ENCODE measurements at regions not wholly inside any gene's neighbourhood (a gene's known extent, or its start where the extent isn't known, plus 50 kb on each side); places are given as distances from the start of the nearest gene placed in this dataset.

DNA sequence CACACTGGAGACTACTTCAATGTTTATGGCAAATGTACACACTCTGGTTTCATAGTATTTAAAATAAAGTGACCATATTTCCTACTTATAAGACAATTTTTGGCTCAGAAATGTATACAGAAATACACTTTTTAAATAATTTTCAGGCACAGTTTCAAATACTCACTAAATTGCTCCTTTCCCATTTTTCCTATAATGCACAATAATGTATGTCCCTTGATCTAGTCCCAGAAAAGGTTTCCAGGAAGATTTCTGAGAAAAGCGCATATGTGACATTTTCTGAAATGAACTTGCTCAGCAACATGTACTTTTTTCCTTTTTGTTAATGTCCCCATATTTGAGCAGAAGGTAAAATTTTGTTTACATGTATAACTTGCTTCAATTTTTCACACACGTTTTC is 591.4 kb downstream of the CD109 start:
- TF ChIP-seq RAD21 (CRISPR knock-in tag; conservative IDR thresholded peaks at IDR 0.05 in 1 of 2, IDR thresholded peaks at IDR 0.05 in 1 of 2) (no peak), CEBPB (tag; IDR thresholded peaks at IDR 0.05) (no peak), POLR2AphosphoS5 (IDR thresholded peaks at IDR 0.05; ENCODE audit: control insufficient read depth, insufficient read depth, low read depth, low read length) (no peak), CREB1 (IDR thresholded peaks at IDR 0.05) (no peak), CREB1 (CRISPR knock-in tag; IDR thresholded peaks at IDR 0.05) (no peak), RBM25 (IDR thresholded peaks at IDR 0.05; ENCODE audit: low read depth, low read length, severe bottlenecking) (no peak), MXI1 (IDR thresholded peaks at IDR 0.05; ENCODE audit: low read depth, low read length) (no peak), EZH2 (IDR thresholded peaks at IDR 0.05; ENCODE audit: borderline replicate concordance, low read depth, low read length) (no peak), NFE2L1 (tag; IDR thresholded peaks at IDR 0.05; ENCODE audit: borderline replicate concordance, low read depth) (no peak), CTBP1 (IDR thresholded peaks at IDR 0.05; ENCODE audit: borderline replicate concordance) (no peak)
- TF ChIP-seq, protein P1, sequence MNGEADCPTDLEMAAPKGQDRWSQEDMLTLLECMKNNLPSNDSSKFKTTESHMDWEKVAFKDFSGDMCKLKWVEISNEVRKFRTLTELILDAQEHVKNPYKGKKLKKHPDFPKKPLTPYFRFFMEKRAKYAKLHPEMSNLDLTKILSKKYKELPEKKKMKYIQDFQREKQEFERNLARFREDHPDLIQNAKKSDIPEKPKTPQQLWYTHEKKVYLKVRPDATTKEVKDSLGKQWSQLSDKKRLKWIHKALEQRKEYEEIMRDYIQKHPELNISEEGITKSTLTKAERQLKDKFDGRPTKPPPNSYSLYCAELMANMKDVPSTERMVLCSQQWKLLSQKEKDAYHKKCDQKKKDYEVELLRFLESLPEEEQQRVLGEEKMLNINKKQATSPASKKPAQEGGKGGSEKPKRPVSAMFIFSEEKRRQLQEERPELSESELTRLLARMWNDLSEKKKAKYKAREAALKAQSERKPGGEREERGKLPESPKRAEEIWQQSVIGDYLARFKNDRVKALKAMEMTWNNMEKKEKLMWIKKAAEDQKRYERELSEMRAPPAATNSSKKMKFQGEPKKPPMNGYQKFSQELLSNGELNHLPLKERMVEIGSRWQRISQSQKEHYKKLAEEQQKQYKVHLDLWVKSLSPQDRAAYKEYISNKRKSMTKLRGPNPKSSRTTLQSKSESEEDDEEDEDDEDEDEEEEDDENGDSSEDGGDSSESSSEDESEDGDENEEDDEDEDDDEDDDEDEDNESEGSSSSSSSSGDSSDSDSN (IDR thresholded peaks at IDR 0.05; ENCODE audit: borderline replicate concordance in 1 of 2, low read depth in 2 of 2, low read length in 2 of 2) = no peak
- TF ChIP-seq, protein P2, sequence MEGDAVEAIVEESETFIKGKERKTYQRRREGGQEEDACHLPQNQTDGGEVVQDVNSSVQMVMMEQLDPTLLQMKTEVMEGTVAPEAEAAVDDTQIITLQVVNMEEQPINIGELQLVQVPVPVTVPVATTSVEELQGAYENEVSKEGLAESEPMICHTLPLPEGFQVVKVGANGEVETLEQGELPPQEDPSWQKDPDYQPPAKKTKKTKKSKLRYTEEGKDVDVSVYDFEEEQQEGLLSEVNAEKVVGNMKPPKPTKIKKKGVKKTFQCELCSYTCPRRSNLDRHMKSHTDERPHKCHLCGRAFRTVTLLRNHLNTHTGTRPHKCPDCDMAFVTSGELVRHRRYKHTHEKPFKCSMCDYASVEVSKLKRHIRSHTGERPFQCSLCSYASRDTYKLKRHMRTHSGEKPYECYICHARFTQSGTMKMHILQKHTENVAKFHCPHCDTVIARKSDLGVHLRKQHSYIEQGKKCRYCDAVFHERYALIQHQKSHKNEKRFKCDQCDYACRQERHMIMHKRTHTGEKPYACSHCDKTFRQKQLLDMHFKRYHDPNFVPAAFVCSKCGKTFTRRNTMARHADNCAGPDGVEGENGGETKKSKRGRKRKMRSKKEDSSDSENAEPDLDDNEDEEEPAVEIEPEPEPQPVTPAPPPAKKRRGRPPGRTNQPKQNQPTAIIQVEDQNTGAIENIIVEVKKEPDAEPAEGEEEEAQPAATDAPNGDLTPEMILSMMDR (IDR thresholded peaks at IDR 0.05 in 2 of 3, conservative IDR thresholded peaks at IDR 0.05 in 1 of 3; ENCODE audit: insufficient read depth in 2 of 3, low read depth in 1 of 3, low read length in 3 of 3) = no peak

All from K562 (cell line).